GM12872 (cell line): ENCODE measurements at regions not wholly inside any gene's neighbourhood (a gene's known extent, or its start where the extent isn't known, plus 50 kb on each side); places are given as distances from the start of the nearest gene placed in this dataset.

Experiments used
- CTCF ChIP-seq: IDR thresholded peaks from 3 replicates; pipeline ENCODE4 v1.5.1; 2011; ENCODE audit warnings: low read depth, mild to moderate bottlenecking, low read length, moderate library complexity; ENCODE audit not compliant: insufficient read depth

- TF ChIP-seq CTCF, result no peak
These were observed 651.6 kb upstream of the CAMK1G start for GRCh38 chr1:208931936-208932335.

GRCh38 chr1:208933984-208934525, 649.5 kb upstream of the CAMK1G start:
- no peak for TF ChIP-seq CTCF

GRCh38 chr1:208934933-208935332, 648.6 kb upstream of the CAMK1G start:
- no peak for TF ChIP-seq CTCF

- no peak for TF ChIP-seq CTCF
These were observed 647.9 kb upstream of the CAMK1G start for GRCh38 chr1:208935517-208936187.

- TF ChIP-seq CTCF, result no peak
These were observed 643.9 kb upstream of the CAMK1G start for GRCh38 chr1:208939537-208940085.

GRCh38 chr1:208942394-208943130, 641.0 kb upstream of the CAMK1G start:
- no peak for TF ChIP-seq CTCF

GRCh38 chr1:208943291-208943690, 640.2 kb upstream of the CAMK1G start:
- TF ChIP-seq CTCF, result no peak
